Gastrocnemius medialis (tissue), 4 donors: ENCODE measurements at regions not wholly inside any gene's neighbourhood (a gene's known extent, or its start where the extent isn't known, plus 50 kb on each side); places are given as distances from the start of the nearest gene placed in this dataset.

Source experiments
- ATAC-seq, 2 donors: fragments of 150-250 bp; one replicate each; pipeline ENCODE4 v1.9.1; 2016
- DNase-seq, 2 donors: peaks; one replicate each; pipeline ENCODE4 v3.0.0-alpha.2; 2019
- H3K27ac ChIP-seq, 4 donors: fragments of 200-600 bp; sonication (generic); 1 replicate in 1 of 4; 2 replicates in 3 of 4; pipeline ENCODE4 v1.5.1; 2016 to 2018; ENCODE audit warnings: mild to moderate bottlenecking in 2 of 4, moderate library complexity in 1 of 4
- H3K27me3 ChIP-seq, 3 donors: fragments of 200-600 bp; sonication (generic) in 2 of 3; 1 replicate in 1 of 3; 2 replicates in 2 of 3; pipeline versions ENCODE4 v1.5.1 to v1.6.0; 2016 to 2019; ENCODE audit warnings: mild to moderate bottlenecking in 1 of 3, moderate library complexity in 1 of 3
- H3K36me3 ChIP-seq, 2 donors: fragments of 200-600 bp; sonication (generic) in 1 of 2; one replicate each; pipeline ENCODE4 v1.5.1; 2017 to 2018
- H3K4me1 ChIP-seq, 2 donors: fragments of 200-600 bp; sonication (generic) in 1 of 2; one replicate each; pipeline ENCODE4 v1.5.1; 2016 to 2017; ENCODE audit warnings: mild to moderate bottlenecking in 2 of 2
- H3K4me3 ChIP-seq, 4 donors: fragments of 200-600 bp; sonication (generic) in 3 of 4; 1 replicate in 1 of 4; 2 replicates in 3 of 4; pipeline ENCODE4 v1.5.1; 2016 to 2019; ENCODE audit warnings: mild to moderate bottlenecking in 2 of 4
- H3K9me3 ChIP-seq, 3 donors: fragments of 200-600 bp; sonication (generic) in 2 of 3; 1 replicate in 1 of 3; 2 replicates in 2 of 3; pipeline ENCODE4 v1.5.1; 2016 to 2019
- POLR2A ChIP-seq, 2 donors: fragments of 450-650 bp; IDR thresholded peaks; one replicate each; pipeline ENCODE4 v1.6.1; 2017; ENCODE audit warnings: antibody characterized with exemption in 2 of 2, mild to moderate bottlenecking in 2 of 2, moderate library complexity in 2 of 2
- in situ Hi-C, 4 donors: fragments of 200-750 bp; cut with MboI; loops; one replicate each; pipeline versions ENCODE4 v1.15.0 to v1.8.0; 2017; ENCODE audit warnings: low sequenced_read_pairs in 4 of 4
- intact Hi-C: fragments of 100-400 bp; cut with DNase I; formaldehyde crosslinking; loops from one replicate; pipeline ENCODE4 v1.15.1; 2023; ENCODE audit warnings: low total_unique reads
- TF ChIP-seq, protein P1 (sequence below), 5 experiments: fragments of 450-650 bp in 3 of 5; fragments of 200-600 bp in 2 of 5; sonication (generic) in 2 of 5; IDR thresholded peaks in 4 of 5; conservative IDR thresholded peaks in 1 of 5; 1 replicate in 4 of 5; 2 replicates in 1 of 5; pipeline ENCODE4 v1.5.1; 2016 to 2019; ENCODE audit warnings: antibody characterized with exemption in 5 of 5, mild to moderate bottlenecking in 3 of 5, moderate library complexity in 3 of 5

- in situ Hi-C loops, result no loop called here
- DNase-seq (no peak), ATAC-seq (no peak)
- no peaks in the 10 kb centered on the region for H3K36me3 ChIP-seq
- H3K4me3 ChIP-seq, result no peak overlapping the region
- TF ChIP-seq, protein P1, sequence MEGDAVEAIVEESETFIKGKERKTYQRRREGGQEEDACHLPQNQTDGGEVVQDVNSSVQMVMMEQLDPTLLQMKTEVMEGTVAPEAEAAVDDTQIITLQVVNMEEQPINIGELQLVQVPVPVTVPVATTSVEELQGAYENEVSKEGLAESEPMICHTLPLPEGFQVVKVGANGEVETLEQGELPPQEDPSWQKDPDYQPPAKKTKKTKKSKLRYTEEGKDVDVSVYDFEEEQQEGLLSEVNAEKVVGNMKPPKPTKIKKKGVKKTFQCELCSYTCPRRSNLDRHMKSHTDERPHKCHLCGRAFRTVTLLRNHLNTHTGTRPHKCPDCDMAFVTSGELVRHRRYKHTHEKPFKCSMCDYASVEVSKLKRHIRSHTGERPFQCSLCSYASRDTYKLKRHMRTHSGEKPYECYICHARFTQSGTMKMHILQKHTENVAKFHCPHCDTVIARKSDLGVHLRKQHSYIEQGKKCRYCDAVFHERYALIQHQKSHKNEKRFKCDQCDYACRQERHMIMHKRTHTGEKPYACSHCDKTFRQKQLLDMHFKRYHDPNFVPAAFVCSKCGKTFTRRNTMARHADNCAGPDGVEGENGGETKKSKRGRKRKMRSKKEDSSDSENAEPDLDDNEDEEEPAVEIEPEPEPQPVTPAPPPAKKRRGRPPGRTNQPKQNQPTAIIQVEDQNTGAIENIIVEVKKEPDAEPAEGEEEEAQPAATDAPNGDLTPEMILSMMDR (IDR thresholded peaks at IDR 0.05 in 4 of 5, conservative IDR thresholded peaks at IDR 0.05 in 1 of 5), result no peak
- no peak for TF ChIP-seq POLR2A (IDR thresholded peaks at IDR 0.05)
- intact Hi-C loops, result no loop called here
- H3K27me3 ChIP-seq, result no peaks in the 10 kb centered on the region
- no peak overlapping the region for H3K27ac ChIP-seq
- no peaks in the 10 kb centered on the region for H3K4me1 ChIP-seq
- H3K9me3 ChIP-seq, result no peaks in the 10 kb centered on the region
Observed at GRCh38 chr13:53272873-53273272, 244.3 kb downstream of the OLFM4 start.

DNA sequence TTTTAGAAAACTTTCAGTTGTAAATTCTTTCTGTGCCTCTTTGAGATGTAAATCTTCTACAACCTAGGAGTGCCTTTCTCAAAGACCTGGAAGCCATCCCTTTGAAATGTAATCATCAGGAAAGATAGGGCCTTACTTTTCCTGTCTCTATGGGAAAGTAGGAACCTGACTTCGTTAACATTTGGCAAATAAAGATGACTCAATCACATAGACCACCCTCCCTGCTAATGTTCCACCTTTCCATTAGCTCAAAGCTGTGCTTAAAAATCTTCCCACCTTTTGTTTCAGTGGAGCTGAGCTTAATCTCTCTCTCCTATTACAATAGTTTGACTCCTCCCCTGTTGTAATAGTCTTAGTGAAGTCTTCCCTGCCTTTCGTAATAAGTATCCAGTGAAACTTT is 247.7 kb downstream of the OLFM4 start:
- in situ Hi-C loops, result no loop called here
- no peaks in the 10 kb centered on the region for H3K27me3 ChIP-seq
- no peak overlapping the region for H3K4me3 ChIP-seq
- intact Hi-C loops, result no loop called here
- DNase-seq (no peak), ATAC-seq (no peak)
- TF ChIP-seq POLR2A (IDR thresholded peaks at IDR 0.05), result no peak
- TF ChIP-seq, protein P1 (IDR thresholded peaks at IDR 0.05 in 4 of 5, conservative IDR thresholded peaks at IDR 0.05 in 1 of 5), result no peak
- H3K27ac ChIP-seq, result no peak overlapping the region
- H3K36me3 ChIP-seq, result no peaks in the 10 kb centered on the region
- H3K9me3 ChIP-seq, result no peaks in the 10 kb centered on the region
- no peaks in the 10 kb centered on the region for H3K4me1 ChIP-seq

GRCh38 chr13:53281677-53282076 is 253.1 kb downstream of the OLFM4 start:
- intact Hi-C loops (no loop called here), in situ Hi-C loops (no loop called here)
- Histone ChIP-seq H3K4me1 (no peaks in the 10 kb centered on the region), H3K27ac (no peak overlapping the region), H3K36me3 (no peaks in the 10 kb centered on the region), H3K4me3 (no peak overlapping the region), H3K9me3 (no peaks in the 10 kb centered on the region), H3K27me3 (no peaks in the 10 kb centered on the region)
- ATAC-seq (no peak), DNase-seq (no peak)
- no peak for TF ChIP-seq POLR2A (IDR thresholded peaks at IDR 0.05)
- TF ChIP-seq, protein P1 (IDR thresholded peaks at IDR 0.05 in 4 of 5, conservative IDR thresholded peaks at IDR 0.05 in 1 of 5), result no peak

GRCh38 chr13:53285896-53286430 is 257.4 kb downstream of the OLFM4 start:
- intact Hi-C loops, result no loop called here
- Histone ChIP-seq H3K9me3 (no peaks in the 10 kb centered on the region), H3K27me3 (no peaks in the 10 kb centered on the region), H3K27ac (no peak overlapping the region), H3K4me1 (no peaks in the 10 kb centered on the region), H3K4me3 (no peak overlapping the region), H3K36me3 (no peaks in the 10 kb centered on the region)
- in situ Hi-C loops, result no loop called here
- ATAC-seq (no peak), DNase-seq (no peak)
- TF ChIP-seq POLR2A (IDR thresholded peaks at IDR 0.05), result no peak
- TF ChIP-seq, protein P1 (IDR thresholded peaks at IDR 0.05 in 4 of 5, conservative IDR thresholded peaks at IDR 0.05 in 1 of 5), result no peak

- intact Hi-C loops, result no loop called here
Observed at GRCh38 chr13:53298396-53298795, 269.8 kb downstream of the OLFM4 start.

More at GRCh38 chr13:53298396-53298795, 269.8 kb downstream of the OLFM4 start:
- no peaks in the 10 kb centered on the region for H3K4me1 ChIP-seq
- no peaks in the 10 kb centered on the region for H3K27me3 ChIP-seq
- H3K36me3 ChIP-seq, result no peaks in the 10 kb centered on the region
- no peak for DNase-seq
- no peak for ATAC-seq
- no peak overlapping the region for H3K27ac ChIP-seq
- in situ Hi-C loops, result no loop called here
- no peaks in the 10 kb centered on the region for H3K9me3 ChIP-seq
- H3K4me3 ChIP-seq, result no peak overlapping the region
- no peak for TF ChIP-seq POLR2A (IDR thresholded peaks at IDR 0.05)
- TF ChIP-seq, protein P1 (IDR thresholded peaks at IDR 0.05 in 4 of 5, conservative IDR thresholded peaks at IDR 0.05 in 1 of 5), result no peak
